GM18517 (cell line): ENCODE measurements at regions not wholly inside any gene's neighbourhood (a gene's known extent, or its start where the extent isn't known, plus 50 kb on each side); places are given as distances from the start of the nearest gene placed in this dataset.
"Not testable (repeated sequence)": the region's sequence is repeated elsewhere in the genome, so short reads cannot be mapped to it uniquely, and the experiment has no call there.

ENCODE experiments used
- ATAC-seq: cut with Tn5 transposase; IDR thresholded peaks from one replicate; pipeline ENCODE4 v1.9.1; 2021; ENCODE audit warnings: mild to moderate bottlenecking, moderate library complexity; ENCODE audit not compliant: unreplicated experiment

DNA sequence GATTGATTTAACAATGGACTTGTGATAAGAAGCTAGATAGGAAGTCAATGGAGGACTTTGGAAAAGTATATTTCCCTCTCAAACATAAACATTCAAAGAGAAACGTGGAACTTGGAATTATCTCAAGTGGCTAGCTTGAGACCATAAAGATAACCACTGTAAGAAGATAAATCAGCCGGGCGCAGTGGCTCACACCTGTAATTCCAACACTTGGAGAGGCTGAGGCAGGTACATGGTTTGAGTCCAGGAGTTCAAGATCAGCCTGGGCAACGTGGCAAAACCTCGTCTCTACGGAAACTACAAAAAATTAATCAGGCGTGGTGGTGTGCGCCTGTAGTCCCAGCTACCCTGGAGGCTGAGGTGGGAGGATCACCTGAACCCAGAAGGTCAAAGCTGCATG, 405.9 kb upstream of the ACVR2A start:
- ATAC-seq = no peak

DNA sequence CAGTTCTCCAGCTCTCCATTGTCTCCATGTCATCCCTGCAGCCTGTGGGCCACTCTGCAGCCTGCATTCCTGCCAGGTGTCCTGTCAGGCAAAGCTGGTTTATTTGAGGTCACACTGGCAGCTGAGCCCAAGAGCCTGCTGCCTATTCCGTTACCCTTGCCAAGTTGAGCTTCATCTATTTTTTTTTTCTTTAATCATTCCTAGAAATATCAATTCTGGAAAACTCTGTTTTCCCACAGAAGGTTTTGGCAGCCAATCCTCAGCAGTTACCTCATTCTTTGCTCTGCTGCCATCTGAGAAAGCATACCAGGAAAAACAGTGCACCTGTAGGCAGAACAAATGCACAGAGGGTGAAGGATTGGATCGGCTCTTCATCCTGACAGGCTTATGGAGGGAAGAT, 411.0 kb upstream of the ACVR2A start:
- ATAC-seq = no peak

DNA sequence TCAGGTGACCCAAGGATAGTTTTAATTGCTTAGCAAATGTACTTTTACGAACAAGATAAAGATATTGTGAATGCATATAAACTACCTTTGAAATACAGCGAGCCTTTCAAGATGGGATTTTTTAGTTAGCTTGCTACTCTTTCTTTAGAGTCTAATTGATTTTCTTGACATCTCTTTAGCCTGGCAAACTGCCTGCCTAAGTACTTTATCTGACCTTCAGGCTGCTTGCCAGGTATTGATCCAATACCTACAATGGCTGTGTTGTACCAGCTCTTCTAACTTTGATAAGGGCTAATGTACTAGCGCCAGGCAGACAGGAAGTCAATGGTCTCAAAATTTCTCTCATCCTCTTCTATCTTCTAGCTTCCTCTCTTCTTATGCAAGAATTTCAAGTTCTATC, 414.4 kb upstream of the ACVR2A start:
- ATAC-seq = no peak

DNA sequence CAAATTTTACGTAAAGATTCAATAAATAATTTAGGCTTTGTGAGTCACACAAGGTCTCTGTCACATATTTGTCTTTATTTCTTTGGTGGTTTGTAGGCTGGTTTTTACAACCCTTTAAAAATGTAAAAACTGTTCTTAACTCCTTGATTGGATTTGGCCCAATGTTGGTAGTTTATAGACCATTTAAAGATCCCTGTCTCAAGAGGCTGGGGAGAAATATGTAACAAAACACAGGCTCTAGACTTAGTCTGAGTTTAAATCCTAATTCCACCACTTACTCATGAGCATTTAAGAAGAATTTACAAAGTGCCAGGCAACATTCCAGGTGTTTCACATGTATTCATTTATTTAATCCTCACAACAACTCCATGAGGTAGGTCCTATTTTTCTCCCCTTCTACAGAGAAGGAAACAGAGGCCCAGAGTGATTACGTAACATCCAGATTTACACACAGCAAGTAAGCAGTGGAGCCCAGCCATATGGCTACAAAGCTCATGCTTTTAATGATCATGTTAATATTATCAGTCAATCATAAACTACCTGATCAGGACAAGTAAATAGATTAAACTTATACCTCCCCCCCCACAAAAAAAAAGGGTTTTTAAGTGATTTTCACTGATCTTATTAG, 416.6 kb upstream of the ACVR2A start:
- ATAC-seq = no peak

DNA sequence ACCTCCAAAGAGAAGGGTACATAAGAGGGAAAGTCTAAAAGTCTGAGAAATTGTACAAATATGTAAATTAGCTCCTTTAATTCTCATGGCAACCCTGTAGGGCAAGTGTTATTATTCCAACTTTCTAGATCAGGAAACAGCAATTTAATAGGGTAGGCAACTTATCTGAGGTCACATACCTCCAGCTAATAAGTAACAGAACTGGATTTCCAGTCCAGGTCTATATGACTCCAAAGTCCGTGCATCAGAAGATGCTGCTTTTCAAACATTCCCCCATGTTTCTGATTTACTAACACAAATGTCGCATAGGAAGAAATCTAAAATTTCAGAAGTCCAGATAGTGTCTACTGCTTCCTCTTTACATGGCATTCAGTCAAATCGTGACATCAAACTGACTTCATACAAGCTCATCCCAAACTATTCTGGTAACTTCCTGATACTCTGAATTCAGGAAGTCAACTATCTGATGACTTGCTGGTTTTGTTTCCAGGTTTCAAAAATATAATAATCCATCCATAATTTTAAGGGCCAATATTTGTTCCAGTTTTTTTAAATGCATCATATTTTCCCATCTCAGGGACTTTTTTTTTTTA, 419.3 kb upstream of the ACVR2A start:
- no peak for ATAC-seq

DNA sequence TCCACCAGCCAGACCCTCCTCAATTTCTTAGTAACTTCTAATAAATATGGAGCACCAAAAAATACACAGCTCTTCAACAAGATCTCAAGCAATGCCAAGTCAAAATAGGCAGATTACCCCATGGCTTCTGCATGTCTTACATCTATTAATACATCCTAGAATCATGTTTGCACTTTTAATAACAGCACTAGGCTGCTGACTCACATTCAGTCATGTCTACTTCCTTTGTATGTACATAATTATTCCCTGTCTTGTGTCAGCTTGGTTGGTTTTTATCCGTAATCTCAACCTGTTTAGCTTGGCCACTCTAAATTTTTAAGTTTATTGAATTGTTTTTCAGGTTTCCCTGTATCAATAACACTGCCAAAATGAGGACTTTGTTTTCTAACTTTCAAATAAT, 420.1 kb upstream of the ACVR2A start:
- no peak for ATAC-seq

DNA sequence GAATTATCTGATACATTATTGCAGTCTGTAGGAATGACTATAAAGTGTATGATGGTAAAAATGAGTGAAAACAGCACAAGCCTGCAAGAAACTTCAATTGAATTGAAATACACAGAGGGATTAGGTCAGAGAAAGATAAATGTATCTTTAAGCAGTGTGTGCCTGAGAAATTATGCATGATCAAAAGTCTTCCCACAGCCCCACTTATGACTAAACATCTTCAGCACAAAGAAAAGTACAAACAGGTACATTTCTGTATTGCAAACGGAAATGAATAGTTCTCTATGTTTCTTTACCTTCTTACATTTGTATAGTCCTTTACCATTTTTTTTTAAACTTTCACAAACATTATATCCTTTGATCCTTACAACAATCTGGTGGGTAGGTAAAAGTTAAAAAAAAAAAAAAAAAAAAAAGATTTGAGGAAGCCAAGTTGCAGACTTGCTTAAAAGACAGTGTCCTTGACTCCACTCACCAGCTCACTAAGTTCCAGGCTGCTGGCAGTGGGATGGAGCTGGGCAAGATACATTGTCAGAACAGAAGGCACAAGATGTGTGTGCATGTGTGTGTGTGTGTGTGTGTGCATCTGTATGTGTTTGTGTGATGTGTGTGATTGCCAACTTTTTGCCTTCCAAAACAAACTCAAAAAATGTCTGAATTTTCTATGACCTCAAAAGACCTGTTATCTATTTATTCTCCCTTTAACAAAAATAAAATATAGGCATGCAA, 423.7 kb upstream of the ACVR2A start:
- ATAC-seq = no peak

DNA sequence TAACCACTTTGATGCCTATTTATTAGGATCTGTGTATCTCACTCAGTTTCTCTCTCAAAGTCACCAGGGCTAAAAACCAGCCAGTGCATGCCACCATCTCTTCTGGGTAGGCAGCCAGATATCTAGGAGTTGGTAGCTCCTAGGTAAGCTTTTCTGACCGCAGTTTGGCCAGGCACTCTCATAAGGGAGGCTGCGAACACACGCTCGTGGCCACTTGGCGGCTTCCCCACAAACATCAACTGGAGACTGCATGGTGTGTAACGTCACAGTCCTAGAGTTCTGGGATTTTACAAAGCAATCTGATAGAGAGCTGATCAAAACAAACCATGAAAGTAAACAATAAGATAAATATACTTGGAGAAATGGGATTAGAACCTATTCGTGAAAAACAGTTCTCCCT, 424.3 kb upstream of the ACVR2A start:
- no peak for ATAC-seq

DNA sequence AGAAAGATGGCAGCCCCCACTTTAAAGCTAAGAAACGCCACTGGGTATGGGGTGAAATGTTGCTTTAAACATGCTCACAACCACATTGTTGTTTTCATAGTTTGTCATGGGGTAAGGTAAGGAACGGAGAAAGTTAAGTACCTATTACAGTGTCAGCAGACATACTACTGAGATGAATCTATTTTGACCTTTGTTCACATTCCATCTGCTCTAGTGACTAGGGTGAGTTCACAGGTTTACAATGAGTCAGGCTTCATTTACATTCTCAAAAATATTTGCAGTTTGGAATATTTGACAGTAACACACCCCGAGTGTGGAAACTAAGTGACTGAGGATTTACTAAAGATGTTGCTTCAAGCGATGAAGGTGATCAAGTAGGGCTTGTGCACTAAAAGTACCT, 428.7 kb upstream of the ACVR2A start:
- ATAC-seq = no peak

DNA sequence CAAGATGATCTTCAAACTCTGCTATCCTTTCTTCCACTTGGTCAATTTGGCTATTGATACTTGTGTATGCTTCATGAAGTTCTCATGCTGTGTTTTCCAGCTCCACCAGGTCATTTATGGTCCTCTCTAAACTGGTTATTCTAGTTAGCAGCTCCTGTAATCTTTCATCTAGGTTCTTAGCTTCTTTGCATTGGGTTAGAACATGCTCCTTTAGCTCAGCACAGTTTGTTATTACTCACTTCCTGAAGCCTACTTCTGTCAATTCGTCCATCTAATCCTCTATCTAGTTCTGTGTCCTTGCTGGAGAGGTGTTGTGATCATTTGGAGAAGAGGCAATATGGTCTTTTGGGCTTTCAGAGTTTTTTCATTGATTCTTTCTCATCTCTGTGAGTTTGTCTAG, 430.2 kb upstream of the ACVR2A start:
- ATAC-seq = not testable (repeated sequence)

DNA sequence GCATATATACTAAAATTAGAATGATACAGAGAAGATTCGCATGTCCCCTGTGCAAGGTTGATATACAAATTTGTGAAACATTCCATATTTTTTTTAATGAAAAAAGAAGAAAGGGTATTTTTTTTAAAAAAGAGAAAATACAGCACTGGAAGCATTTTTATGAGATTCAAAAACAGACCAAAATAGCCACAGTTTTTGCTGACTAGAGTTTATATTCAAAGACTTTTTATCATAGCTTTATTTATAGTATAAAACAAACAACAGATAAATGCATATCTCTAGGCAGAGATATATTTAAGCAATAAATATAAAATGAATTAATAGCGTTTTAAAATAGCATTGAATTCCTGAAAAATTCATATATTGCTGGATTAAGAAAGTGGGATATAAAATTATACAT, 436.5 kb upstream of the ACVR2A start:
- no peak for ATAC-seq

DNA sequence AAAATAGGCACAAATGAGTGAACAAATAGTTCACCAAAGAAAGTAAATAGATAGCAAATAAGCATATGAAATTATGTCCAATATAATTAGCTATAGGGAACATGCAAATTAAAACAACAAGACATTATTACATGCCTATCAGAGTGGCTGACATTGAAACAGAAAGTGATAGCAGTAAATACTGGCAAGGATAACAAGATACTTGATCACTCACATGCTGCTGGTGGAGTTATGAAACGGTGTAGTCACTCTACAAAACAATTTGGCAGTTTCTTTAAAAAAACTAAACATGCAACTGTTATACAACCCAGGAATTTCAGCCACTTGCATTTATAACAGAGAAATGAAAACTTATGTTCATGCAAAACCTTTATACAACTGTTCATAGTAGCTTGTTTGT, 439.2 kb upstream of the ACVR2A start:
- no peak for ATAC-seq

DNA sequence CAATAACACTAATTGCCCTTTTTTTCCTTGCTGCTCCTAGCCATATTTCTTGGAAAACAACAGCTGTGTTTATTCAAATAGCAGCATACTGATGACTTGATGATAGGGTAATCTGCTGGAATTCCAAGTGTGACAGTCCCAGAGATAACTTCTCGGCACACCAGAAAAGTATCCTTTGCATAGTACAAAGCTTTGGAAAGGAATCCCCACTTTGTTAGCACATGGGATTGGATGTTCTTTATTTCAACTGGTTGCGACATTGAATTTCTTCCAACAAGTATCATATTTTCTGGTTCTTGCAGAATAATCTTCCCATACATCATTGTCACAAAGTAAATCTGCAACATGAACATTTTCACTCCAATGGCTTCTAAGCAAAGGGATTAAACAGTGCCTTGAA, 445.8 kb upstream of the ACVR2A start:
- ATAC-seq = no peak

DNA sequence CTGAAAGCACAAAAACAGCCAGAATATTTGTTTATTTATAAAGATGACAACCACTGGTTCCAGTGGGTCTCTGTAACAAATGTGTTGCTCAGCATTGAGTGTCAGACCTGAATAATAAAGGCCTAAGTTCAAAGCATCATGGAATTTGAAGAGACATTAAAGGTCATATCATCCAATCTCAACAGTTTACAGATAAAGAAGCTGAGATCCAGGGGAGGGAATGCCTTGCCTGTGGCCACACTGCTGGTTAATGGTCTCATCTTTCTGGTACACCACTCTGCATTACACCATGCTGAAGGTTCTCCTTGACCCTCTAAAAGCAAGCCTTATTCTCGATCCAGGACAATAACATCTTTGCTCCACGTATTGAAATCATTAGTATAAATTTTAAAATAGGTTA, 446.5 kb upstream of the ACVR2A start:
- no peak for ATAC-seq

DNA sequence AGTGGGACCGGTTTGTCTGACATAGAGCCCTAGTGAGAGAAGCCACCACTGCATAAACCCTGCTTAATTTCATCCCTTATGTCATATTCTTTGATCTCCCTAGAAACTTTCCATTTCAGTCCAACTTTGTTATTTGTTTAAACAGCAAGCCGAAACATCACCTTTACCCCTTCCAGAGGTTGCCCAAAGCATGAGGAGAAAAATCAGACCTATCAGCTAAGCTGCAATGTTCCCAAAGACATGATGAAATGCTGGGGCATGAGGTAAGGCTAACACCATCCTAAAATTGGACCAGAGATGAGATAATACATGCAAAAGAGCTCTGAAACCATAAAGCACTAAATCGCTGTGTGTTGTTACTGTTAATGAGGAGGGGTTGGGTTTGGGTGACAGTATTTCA, 447.9 kb upstream of the ACVR2A start:
- ATAC-seq = no peak

DNA sequence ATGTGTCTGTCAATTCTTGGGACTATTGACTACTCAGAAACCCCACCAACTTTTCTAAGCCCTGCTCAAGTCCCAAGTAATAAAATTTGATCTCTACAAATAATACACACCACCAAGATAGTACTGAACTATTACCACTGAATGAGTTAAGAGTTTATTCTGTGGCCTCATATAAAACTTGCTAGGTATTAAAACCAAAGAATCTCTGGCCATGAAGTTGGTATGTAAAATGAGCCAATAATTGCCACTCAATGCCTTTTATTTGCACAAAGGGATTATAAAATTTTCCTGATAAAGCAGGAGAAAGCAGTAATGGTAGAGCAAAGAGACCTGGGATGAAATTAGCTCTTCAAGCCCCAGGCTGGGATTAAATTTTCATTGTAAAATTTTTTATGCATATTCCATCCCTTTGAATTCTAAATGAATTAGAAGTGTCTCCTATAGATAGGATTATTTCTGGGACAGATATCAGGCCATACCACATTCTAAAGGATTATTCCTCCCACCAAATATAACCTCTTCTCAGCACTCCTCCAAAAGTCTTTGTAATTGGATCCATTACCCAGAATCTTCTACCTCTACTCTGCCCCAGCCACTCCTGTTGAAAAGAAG, 450.5 kb upstream of the ACVR2A start:
- ATAC-seq = no peak

DNA sequence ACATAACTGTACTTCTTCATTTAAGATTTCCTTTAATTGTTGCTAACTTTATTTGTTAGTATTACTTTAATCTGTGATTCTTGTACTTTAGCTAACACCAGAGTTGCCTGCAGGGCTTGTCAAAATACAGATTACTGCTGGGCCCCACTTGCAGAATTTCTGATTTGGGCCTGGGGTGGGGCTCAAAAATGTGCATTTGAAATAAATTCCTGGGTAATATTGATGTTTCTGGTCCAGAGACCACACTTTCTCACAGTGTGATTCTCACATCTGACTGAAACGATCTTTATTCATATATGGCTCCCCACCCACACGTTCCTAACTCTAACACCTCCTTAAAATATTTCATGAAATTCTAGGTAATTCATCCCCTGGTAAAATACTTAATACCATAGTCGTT, 452.6 kb upstream of the ACVR2A start:
- no peak for ATAC-seq

DNA sequence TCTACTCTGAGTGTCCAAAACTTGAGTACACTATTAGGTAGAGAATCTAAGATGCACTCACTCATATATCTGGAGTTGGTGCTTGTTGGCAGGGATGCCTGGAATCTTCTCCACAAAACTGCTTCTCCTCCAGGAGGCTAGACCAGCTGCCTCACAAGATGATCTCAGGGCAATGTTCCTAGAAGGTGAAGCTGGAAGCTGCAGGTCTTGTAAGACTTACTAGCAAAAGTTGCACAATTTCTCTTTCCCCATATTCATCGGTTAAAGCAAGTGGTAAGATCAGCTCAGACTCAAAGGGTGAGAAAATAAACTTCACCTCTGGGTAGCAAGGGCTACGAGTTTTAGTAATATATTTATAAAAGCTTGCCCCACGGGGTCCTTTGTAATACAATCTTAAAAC, 454.4 kb upstream of the ACVR2A start:
- no peak for ATAC-seq

DNA sequence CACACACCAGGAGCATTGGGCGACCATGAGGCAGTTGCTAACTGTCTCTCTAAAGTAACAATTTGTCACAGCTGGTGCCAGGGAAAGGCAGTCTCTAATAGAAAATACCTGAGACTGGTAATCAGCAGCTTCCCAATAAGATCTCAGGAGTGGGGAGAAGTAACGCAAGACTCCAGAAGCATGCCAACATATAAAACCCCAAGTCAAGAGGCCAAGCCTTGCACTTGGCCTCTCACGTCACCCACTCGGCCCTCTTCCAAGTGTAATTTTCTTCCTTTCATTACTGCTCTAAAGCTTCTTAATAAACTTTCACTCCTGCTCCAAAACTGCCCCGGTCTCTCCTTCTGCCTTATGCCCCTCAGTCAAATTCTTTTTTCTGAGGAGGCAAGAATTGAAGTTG, 455.6 kb upstream of the ACVR2A start:
- ATAC-seq = no peak

DNA sequence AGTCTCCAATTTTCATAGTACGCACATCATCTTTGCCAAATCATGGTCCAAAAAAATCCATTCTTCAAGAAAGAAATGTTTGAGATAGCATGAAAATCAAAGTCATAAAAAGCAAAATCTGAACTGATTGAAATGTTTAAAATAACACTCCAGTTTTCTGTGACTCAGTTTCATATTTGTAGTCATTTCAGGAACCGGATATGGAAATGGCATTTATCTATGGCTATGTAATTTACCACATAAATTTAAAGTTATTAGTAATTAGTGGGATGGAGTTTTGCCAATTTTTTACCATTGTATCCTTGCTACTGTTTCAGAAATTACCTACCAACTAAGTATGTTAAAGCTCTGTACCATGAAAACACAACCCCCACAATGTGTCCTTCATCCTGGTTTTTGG, 456.6 kb upstream of the ACVR2A start:
- no peak for ATAC-seq

DNA sequence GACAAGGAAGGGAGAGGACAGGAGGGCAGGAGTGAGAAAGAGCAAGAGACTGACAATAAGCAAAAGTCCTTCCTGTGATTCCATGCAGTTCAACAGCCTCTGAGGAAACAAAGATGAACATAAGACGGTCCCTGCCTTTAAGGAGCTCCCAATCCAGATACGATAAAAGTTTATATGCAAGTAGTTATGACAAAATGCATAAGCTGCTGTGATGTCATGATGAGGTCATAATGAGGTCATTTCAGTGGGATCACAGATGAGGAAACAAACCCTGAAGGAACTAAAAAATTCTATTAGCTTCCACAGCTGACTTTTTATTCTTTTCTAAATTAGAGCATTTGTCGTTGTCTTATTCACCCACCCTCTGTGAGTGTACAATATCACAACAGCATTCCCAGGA, 458.5 kb upstream of the ACVR2A start:
- ATAC-seq = no peak

DNA sequence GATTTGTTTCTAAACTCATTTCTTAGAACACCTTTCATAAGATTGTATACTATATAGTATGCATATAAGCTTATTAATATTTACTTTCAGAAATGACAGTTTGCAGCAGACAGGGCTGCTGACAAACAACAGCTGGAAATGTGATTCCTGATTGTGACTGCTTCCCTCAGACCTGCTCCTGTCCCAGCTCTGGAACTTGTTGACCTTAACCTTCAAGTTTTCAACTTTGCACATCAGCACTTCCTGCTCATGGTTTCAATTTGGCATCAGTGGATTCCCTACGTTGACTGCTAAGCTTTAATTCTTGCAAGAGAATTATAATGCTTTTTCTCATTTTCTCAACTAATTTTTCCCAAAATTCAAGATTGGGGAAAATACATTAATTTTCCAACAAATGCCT, 459.2 kb upstream of the ACVR2A start:
- no peak for ATAC-seq
